ENCODE measurements at regions not wholly inside any gene's neighbourhood (a gene's known extent, or its start where the extent isn't known, plus 50 kb on each side); places are given as distances from the start of the nearest gene placed in this dataset.

- DNase-seq (no peak), ATAC-seq (peak in 1 of 2 donors; percentile 96)
- intact Hi-C loops (cut with DNase I), result no loop called here
Observed at GRCh38 chr4:53688186-53688790, 97.0 kb upstream of the LNX1 start.

DNA sequence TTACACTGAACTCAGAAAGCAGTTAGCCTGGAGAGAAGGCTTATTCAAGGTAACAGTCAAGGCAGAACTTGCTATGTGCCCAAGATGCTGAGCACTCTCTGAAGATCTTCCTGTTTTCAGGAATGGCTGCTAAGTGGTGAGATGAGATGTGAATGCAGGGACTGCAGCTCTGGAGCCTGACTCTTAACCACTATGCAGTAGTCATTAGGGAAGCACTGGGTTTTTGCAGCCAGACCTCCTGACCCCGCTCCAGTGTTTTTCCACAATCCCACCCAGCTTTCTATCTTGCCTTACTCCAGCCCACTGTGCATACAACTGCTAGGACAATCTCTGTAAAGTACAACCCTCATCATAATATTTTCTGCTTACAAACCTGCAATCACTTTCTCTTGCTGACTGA lies 95.2 kb upstream of the LNX1 start:
- intact Hi-C loops (cut with DNase I), result no loop called here
- ATAC-seq, result no peak
- DNase-seq, result no peak

- intact Hi-C loops (cut with DNase I), result no loop called here
- no peak for ATAC-seq
- DNase-seq, result no peak
Observed at GRCh38 chr4:53684136-53685130, 93.1 kb upstream of the LNX1 start.

DNA sequence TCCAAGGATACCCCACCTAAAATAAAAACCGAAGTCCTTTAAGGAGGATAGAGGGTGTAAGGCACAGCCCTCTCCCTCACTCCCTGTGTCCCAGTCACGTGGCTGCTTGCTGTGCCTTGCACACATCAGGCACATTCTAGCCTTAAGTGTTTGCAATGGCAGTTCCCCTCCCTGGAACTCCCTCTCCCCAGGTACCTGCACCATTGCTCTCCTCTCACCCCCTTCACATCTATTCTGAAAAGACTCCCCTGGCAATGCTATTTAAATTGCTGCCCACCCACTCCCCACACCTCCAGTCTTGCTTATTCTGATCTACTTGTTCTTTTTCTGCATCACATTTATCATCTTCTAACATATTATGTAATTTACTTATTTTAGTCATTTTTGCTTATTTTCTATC lies 91.6 kb upstream of the LNX1 start:
- intact Hi-C loops (cut with DNase I), result no loop called here
- ATAC-seq, result no peak

DNA sequence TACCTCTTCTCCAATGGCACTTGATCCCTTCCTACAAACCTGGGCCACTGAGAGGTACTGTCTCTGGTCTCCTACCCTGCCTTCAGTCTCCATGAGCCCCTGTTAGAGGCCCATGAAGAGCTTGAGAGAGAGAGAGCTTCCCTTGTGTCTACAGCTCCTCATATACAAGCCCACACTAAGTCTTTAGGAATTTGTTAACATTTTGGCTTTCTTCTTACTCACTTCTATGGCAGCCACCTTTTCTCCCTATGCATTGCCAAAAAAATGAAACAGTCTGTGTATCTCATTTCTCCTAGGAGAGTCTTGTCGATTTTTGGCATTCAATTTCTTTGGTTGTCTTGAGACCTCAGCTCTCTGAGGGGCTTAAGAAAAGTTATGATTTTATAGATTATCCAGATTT lies 90.9 kb upstream of the LNX1 start:
- ATAC-seq (no peak), DNase-seq (no peak)
- intact Hi-C loops (cut with DNase I), result no loop called here

More for the DNA sequence above, 91.6 kb upstream of the LNX1 start:
- no peak for DNase-seq

DNA sequence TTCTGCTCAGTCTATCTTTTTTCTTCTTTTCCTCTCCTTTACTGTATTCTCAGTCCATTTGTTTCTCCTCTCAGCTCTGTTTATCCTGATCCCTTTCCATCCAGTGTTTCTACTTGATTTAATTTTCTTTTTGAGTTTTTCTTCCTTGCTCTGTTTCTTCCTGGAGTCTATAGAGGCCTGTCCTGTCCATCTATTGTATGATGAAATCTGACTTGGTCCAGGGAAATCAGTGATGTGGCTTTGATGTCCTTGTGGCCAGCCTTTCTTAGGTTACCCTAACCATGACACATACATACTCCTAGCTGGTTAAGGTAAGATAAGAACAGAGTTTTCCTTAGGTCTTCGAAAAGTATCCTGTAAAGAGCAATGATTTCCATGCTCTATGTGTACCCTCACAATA lies 89.3 kb upstream of the LNX1 start:
- DNase-seq (no peak), ATAC-seq (no peak)
- intact Hi-C loops (cut with DNase I), result no loop called here

DNA sequence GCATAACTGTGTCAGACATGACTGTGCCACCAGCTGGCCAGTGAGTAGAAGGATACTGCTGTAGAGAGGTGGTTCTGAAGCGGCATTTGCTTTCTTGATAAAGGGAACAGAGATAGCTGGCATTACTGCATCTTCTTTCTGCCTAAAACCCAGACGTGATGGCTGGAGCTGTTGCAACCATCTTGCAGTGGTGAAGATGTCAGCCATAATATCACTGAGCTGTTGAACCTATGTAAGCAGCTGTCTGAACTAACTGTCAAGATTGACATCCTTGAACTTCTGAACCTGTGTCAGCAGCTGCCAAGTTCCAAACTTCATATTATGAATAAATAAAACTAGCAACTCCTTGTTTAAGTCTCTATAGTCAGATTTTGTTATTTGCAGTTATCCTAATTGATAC lies 88.9 kb upstream of the LNX1 start:
- DNase-seq, result no peak
- no peak for ATAC-seq
- intact Hi-C loops (cut with DNase I), result no loop called here

DNA sequence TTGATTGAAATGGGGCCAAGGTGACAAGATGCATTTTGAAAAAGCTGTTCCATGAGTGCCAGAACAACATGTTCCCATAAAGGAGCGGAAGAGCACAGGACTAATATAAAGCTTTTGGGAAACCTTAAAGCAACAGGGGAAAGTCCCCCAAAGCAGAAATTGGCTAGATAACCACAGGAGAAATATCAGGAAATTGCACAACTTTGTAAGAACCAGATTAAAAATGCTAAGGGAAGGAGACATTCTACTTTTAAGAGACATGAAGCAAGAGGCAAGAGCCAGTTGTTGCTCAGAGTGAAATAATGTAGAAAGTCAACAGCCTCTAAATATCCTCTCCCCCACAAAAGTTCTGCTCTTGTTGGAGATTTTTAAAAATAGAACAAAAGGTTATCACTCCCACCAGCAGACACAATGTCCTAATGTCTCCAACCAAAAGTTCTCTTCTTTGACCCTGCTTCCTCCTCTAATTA lies 85.2 kb upstream of the LNX1 start:
- ATAC-seq (peak; percentile 65 to 74), DNase-seq (no peak)
- intact Hi-C loops (cut with DNase I), result no loop called here

- ATAC-seq (no peak), DNase-seq (no peak)
- intact Hi-C loops (cut with DNase I), result no loop called here
Observed at GRCh38 chr4:53674903-53675302, 83.6 kb upstream of the LNX1 start.

DNA sequence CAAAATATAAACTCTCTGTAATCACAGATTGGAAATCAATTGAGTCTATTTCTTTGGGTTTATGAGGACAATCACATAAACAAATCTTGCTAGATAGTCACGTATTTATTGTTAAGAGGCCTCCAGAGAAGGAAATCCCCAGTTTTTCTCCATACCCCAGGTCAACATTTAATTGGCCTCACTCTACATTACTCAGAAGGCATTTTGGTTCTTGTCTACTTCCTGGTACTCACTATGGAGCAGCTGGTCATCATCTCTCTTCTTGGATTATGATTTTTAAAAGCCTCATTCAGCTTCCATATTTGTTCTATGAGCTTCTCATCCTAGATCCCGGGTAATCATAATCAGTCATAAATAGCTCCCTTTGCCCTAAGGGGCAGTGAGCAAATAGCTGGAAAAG lies 81.6 kb upstream of the LNX1 start:
- intact Hi-C loops (cut with DNase I), result no loop called here
- DNase-seq, result no peak
- ATAC-seq, result no peak

DNA sequence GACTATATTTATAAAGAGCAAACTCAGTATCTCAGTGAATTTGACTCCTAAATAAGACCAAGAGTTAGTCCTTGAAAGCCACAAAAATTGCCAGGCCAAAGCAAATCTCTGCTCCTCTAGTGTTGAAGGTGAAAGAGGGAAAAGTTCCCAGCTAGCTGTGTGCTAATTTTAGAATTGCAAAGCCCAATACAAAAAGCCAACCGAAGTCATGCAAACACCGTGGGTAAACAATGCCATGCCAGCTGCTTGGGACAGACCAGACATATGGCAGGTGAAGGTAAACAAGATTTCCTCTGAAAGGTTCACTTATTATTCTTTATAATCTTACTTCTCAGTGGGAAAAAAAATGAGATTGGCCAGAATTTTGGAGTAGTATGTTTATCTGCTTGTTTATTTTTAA lies 80.5 kb upstream of the LNX1 start:
- ATAC-seq, result no peak

DNA sequence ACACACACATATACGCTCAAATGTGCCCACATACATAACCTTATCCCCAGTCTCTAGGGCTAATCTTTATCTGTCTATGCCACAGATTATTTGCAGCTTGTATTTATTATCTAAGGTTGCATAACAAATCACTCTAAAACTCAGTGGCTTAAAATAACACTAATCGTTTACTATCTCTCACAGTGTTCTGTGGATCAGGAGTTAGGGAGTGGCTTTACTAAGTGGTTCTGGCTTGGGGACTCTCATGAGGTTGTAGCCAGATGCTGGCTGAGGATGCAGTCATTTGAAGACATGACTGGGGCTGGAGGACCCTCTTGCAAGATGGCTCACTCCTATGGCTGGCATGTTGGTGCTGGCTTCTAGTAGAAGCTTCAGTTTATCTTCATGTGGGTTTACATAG lies 68.5 kb upstream of the LNX1 start:
- peak in 1 of 2 donors; percentile 27 for ATAC-seq
- intact Hi-C loops (cut with DNase I), result no loop called here
- no peak for DNase-seq

More for the DNA sequence above, 80.5 kb upstream of the LNX1 start:
- intact Hi-C loops (cut with DNase I), result no loop called here
- no peak for DNase-seq

DNA sequence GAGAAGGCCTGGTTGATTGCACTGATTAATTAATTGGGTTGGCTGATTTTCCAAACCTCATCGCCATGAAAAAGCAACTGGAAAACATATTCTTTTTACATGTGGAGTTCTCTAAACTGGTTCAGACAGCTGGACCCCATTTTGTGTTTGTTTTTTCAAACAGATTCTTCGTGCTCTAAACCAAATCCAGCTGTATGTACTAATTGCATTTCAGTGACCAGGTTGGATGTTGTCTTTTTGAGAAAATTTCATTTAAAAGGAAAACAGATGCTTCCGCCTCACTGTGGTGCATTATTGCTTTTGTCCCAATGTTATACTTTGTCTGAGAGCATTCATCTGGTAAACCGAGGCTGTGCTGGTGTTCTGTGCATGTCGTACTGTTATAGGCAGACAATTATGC lies 67.8 kb upstream of the LNX1 start:
- ATAC-seq (no peak), DNase-seq (no peak)
- intact Hi-C loops (cut with DNase I), result no loop called here

DNA sequence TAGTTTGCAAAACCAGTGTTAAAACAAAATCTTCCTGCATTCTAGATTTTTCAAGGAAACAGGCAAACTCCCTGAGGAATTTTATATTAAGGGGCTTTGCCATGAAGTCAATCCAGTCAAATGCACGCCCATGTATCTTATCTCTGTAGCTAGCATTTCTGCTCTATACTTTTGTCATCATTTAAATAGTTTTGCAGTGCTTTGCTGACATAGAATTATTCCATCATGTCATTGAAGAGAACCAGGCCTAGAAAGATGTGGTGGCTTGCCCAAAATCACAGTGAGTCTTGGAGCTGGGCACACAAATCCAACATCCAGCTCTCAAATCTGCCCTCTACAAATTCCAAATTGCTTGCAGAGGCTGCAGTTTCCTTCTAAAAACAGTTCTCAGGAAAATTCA lies 66.7 kb upstream of the LNX1 start:
- no peak for DNase-seq
- intact Hi-C loops (cut with DNase I), result no loop called here
- ATAC-seq, result no peak

GRCh38 chr4:53656421-53656981 lies 65.2 kb upstream of the LNX1 start:
- intact Hi-C loops (cut with DNase I), result no loop called here
- DNase-seq (no peak), ATAC-seq (peak; percentile 60 to 69)

GRCh38 chr4:53654300-53654758 lies 63.0 kb upstream of the LNX1 start:
- ATAC-seq, result peak; percentile 62 to 63
- DNase-seq, result no peak
- intact Hi-C loops (cut with DNase I), result no loop called here

GRCh38 chr4:53653484-53654053 lies 62.3 kb upstream of the LNX1 start:
- DNase-seq (no peak), ATAC-seq (no peak)
- intact Hi-C loops (cut with DNase I), result no loop called here

- DNase-seq (peak; percentile 35), ATAC-seq (peak; percentile 41 to 63)
- intact Hi-C loops (cut with DNase I), result no loop called here
Observed at GRCh38 chr4:53651156-53651735, 60.0 kb upstream of the LNX1 start.

- DNase-seq, result no peak
- intact Hi-C loops (cut with DNase I), result no loop called here
- ATAC-seq, result no peak
Observed at GRCh38 chr4:53649357-53649756, 58.1 kb upstream of the LNX1 start.

DNA sequence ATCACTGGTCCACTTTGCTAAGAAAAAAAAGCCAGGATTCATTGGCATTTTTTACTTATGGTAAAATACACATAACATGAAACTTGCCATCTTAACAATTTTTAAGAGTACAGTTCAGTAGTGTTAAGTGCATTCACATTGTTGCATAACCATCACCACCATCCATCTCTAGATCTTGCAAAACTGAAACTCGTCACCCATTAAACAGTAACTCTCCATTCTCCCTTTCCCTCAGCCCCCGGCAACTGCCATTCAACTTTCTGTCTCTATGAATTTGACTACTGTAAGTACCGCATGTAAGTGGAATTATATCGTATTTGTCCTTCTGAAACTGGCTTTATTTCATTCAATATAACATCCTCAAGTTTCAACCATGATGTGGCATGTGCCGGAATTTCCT lies 56.3 kb upstream of the LNX1 start:
- intact Hi-C loops (cut with DNase I), result no loop called here
- ATAC-seq (no peak), DNase-seq (no peak)
